BJ (cell line): ENCODE measurements at regions not wholly inside any gene's neighbourhood (a gene's known extent, or its start where the extent isn't known, plus 50 kb on each side); places are given as distances from the start of the nearest gene placed in this dataset.

Experiments
- CTCF ChIA-PET: fragments of 350-600 bp; formaldehyde crosslinking; extraction: SDS; loops from one replicate; lab custom pipeline; 2021; ENCODE audit warnings: antibody characterized with exemption, inconsistent platforms; lab: Yijun Ruan, JAX
- POLR2A ChIA-PET: fragments of 300-600 bp; sonication (Branson Sonifier 250); formaldehyde crosslinking; extraction: SDS; loops from one replicate; lab custom pipeline; 2021; ENCODE audit warnings: antibody characterized with exemption; lab: Charles Lee
- DNase-seq: peaks from one replicate; pipeline ENCODE4 v3.0.0-alpha.2; 2011; ENCODE audit warnings: low read depth
- H3K27me3 ChIP-seq: 2 replicates; pipeline ENCODE4 v1.6.0; 2011; ENCODE audit warnings: low read length; ENCODE audit not compliant: control insufficient read depth, insufficient read depth
- H3K36me3 ChIP-seq: 2 replicates; pipeline ENCODE4 v1.5.1; 2011; ENCODE audit warnings: low read length; ENCODE audit not compliant: control insufficient read depth, insufficient read depth
- H3K4me3 ChIP-seq: 2 replicates; pipeline ENCODE4 v1.5.1; 2011; ENCODE audit warnings: low read depth, mild to moderate bottlenecking, control low read depth, low read length
- TF ChIP-seq, protein P1 (sequence below): IDR thresholded peaks from 2 replicates; pipeline ENCODE4 v1.5.1; 2011; ENCODE audit warnings: low read depth, mild to moderate bottlenecking, control low read depth, inconsistent platforms, low read length, moderate library complexity; ENCODE audit not compliant: insufficient read depth

DNA sequence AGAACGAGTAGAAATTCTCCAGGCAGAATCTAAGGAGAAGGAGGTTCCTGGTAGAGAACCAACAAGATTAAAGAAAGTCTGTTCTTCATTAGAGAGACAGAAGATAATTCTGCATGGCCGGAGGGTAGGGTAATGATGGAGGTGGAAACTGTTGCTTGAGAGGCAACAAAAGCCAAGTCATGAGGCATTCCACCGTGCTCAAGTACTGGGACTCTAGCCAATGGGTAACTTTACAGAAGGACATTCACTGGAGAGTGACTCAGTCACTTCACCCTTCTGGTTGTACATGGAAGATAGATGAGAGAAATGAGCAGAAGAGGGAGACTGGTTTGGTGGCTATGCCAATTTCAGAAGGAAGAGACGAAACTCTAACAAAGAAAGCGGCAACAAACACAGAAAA lies 53.6 kb upstream of the ANKFN1 start:
- CTCF ChIA-PET = interaction anchor here (0.6 kb wide), 1 partner anchor 220 kb away, joined by 3 read pairs; no protein-coding TSS in a partner anchor
- Histone ChIP-seq H3K36me3 (no peaks in the 10 kb centered on the region), H3K27me3 (peaks cover 1% of the 10 kb centered on the region; the same call in 1 of the 2 replicates), H3K4me3 (no peak overlapping the region)
- POLR2A ChIA-PET = no interaction called here
- TF ChIP-seq, protein P1, sequence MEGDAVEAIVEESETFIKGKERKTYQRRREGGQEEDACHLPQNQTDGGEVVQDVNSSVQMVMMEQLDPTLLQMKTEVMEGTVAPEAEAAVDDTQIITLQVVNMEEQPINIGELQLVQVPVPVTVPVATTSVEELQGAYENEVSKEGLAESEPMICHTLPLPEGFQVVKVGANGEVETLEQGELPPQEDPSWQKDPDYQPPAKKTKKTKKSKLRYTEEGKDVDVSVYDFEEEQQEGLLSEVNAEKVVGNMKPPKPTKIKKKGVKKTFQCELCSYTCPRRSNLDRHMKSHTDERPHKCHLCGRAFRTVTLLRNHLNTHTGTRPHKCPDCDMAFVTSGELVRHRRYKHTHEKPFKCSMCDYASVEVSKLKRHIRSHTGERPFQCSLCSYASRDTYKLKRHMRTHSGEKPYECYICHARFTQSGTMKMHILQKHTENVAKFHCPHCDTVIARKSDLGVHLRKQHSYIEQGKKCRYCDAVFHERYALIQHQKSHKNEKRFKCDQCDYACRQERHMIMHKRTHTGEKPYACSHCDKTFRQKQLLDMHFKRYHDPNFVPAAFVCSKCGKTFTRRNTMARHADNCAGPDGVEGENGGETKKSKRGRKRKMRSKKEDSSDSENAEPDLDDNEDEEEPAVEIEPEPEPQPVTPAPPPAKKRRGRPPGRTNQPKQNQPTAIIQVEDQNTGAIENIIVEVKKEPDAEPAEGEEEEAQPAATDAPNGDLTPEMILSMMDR = no peak
- DNase-seq = peak; percentile 15
